Spleen (tissue), 11 donors: ENCODE measurements at regions not wholly inside any gene's neighbourhood (a gene's known extent, or its start where the extent isn't known, plus 50 kb on each side); places are given as distances from the start of the nearest gene placed in this dataset.

Source experiments
- DNase-seq: peaks from one replicate; pipeline ENCODE4 v3.0.0-alpha.2; 2020
- H3K27ac ChIP-seq, 8 donors: fragments of 200-600 bp; sonication (generic) in 7 of 8; 1 replicate in 4 of 8; 2 replicates in 4 of 8; pipeline versions ENCODE4 v1.5.0 to v1.8.0; 2016 to 2021; ENCODE audit warnings: inconsistent platforms in 4 of 8, mild to moderate bottlenecking in 4 of 8, moderate library complexity in 1 of 8
- H3K27me3 ChIP-seq, 7 donors: fragments of 200-600 bp; sonication (generic) in 6 of 7; replicated peaks in 1 of 7; 1 replicate in 4 of 7; 2 replicates in 3 of 7; pipeline versions ENCODE4 v1.5.0 to v1.8.0; 2016 to 2021; ENCODE audit warnings: inconsistent platforms in 3 of 7, mild to moderate bottlenecking in 1 of 7
- H3K36me3 ChIP-seq, 6 donors: fragments of 200-600 bp; sonication (generic) in 5 of 6; 1 replicate in 4 of 6; 2 replicates in 2 of 6; pipeline versions ENCODE4 v1.5.0 to v1.8.0; 2016 to 2021; ENCODE audit warnings: inconsistent platforms in 2 of 6
- H3K4me1 ChIP-seq, 6 donors: fragments of 200-600 bp; sonication (generic) in 5 of 6; 1 replicate in 3 of 6; 2 replicates in 3 of 6; pipeline versions ENCODE4 v1.5.0 to v1.8.0; 2016 to 2021; ENCODE audit warnings: inconsistent platforms in 3 of 6
- H3K4me3 ChIP-seq, 8 donors: fragments of 200-600 bp; sonication (generic) in 7 of 8; 1 replicate in 4 of 8; 2 replicates in 4 of 8; pipeline versions ENCODE4 v1.5.0 to v1.8.0; 2016 to 2021; ENCODE audit warnings: inconsistent platforms in 4 of 8, mild to moderate bottlenecking in 4 of 8, moderate library complexity in 2 of 8
- H3K9me3 ChIP-seq, 8 donors: fragments of 200-600 bp; sonication (generic) in 7 of 8; 1 replicate in 4 of 8; 2 replicates in 4 of 8; pipeline versions ENCODE4 v1.5.0 to v1.8.0; 2016 to 2021; ENCODE audit warnings: inconsistent platforms in 4 of 8
- CTCF ChIP-seq, 11 experiments: fragments of 200-600 bp in 7 of 11; fragments of 450-650 bp in 4 of 11; sonication (generic) in 4 of 11; IDR thresholded peaks in 8 of 11; conservative IDR thresholded peaks in 3 of 11; 1 replicate in 7 of 11; 2 replicates in 4 of 11; pipeline versions ENCODE4 v1.4.0 to v1.8.0; 2016 to 2021; ENCODE audit warnings: antibody characterized with exemption in 11 of 11, inconsistent platforms in 4 of 11, mild to moderate bottlenecking in 1 of 11
- POLR2A ChIP-seq, 3 donors: fragments of 450-650 bp; IDR thresholded peaks; one replicate each; pipeline ENCODE4 v1.5.1; 2017; ENCODE audit warnings: antibody characterized with exemption in 3 of 3, mild to moderate bottlenecking in 1 of 3
- POLR2AphosphoS5 ChIP-seq, 3 donors: sonication (generic); formaldehyde crosslinking; IDR thresholded peaks; one replicate each; pipeline ENCODE4 v1.5.1; 2017; ENCODE audit warnings: antibody characterized with exemption in 3 of 3
- WGBS, 5 donors: extraction: QIAGEN DNeasy Blood & Tissue Kit in 3 of 5; methylation state at CpG; one replicate each; pipeline versions ENCODE4 v1.1.5 to v1.1.7; 2013 to 2018; 5-methylcytosine and 5-hydroxymethylcytosine counted together
- intact Hi-C: fragments of 100-400 bp; cut with DNase I; formaldehyde crosslinking; loops from one replicate; pipeline ENCODE4 v1.15.0; 2023; ENCODE audit warnings: low total_unique reads
- donor health status: healthy with polysubstance abuse.
- donor health status: DM: no; HTN: no; CAD: no; lungs with moderate emphysema.
- donor health status: DM: no; HTN: no; CAD: no.
- donor health status: Bipolar disorder and iron deficiency.
- donor health status: healthy.
- donor health status: DM: no; HTN: no; CAD: no.
- donor health status: DM: yes; HTN: yes; CAD: no.

GRCh38 chr2:236747925-236748324 is 178.3 kb downstream of the ACKR3 start:
- Histone ChIP-seq H3K36me3 (no peaks in the 10 kb centered on the region), H3K27me3 (no peaks in the 10 kb centered on the region), H3K9me3 (no peaks in the 10 kb centered on the region), H3K4me1 (peaks cover 0 to 23% (median 10%) of the 10 kb centered on the region in 6 donors), H3K27ac (peak overlapping the region in 3 of 8 donors; percentile 17 to 76 (median 62)), H3K4me3 (no peak overlapping the region)
- intact Hi-C loops: no loop called here
- no peak for DNase-seq
- WGBS, 5 donors: 85 to 96% (median 94%) methylated on average over 5 of the region's 5 CpGs
- TF ChIP-seq POLR2AphosphoS5 (IDR thresholded peaks at IDR 0.05): no peak
- TF ChIP-seq CTCF (IDR thresholded peaks at IDR 0.05 in 8 of 11, conservative IDR thresholded peaks at IDR 0.05 in 3 of 11): no peak
- no peak for TF ChIP-seq POLR2A (IDR thresholded peaks at IDR 0.05)

GRCh38 chr2:236748385-236748784 is 178.8 kb downstream of the ACKR3 start:
- intact Hi-C loops: no loop called here
- H3K27ac ChIP-seq: peak overlapping the region in 5 of 8 donors; percentile 17 to 76 (median 46)
- H3K9me3 ChIP-seq: no peaks in the 10 kb centered on the region
- H3K27me3 ChIP-seq: no peaks in the 10 kb centered on the region
- H3K4me3 ChIP-seq: no peak overlapping the region
- no peak for DNase-seq
- TF ChIP-seq CTCF (IDR thresholded peaks at IDR 0.05 in 8 of 11, conservative IDR thresholded peaks at IDR 0.05 in 3 of 11) (no peak), POLR2AphosphoS5 (IDR thresholded peaks at IDR 0.05) (no peak), POLR2A (IDR thresholded peaks at IDR 0.05) (no peak)
- WGBS, 5 donors: 34 to 64% (median 41%) methylated on average over 8 to 9 of the region's 9 CpGs
- peaks cover 0 to 23% (median 11%) of the 10 kb centered on the region in 6 donors for H3K4me1 ChIP-seq
- no peaks in the 10 kb centered on the region for H3K36me3 ChIP-seq

GRCh38 chr2:236748801-236749200 is 179.2 kb downstream of the ACKR3 start:
- intact Hi-C loops: no loop called here
- no peak for DNase-seq
- WGBS, 5 donors: 48 to 79% (median 71%) methylated on average over 6 to 7 of the region's 7 CpGs
- TF ChIP-seq POLR2AphosphoS5 (IDR thresholded peaks at IDR 0.05) (no peak), CTCF (IDR thresholded peaks at IDR 0.05 in 8 of 11, conservative IDR thresholded peaks at IDR 0.05 in 3 of 11) (no peak), POLR2A (IDR thresholded peaks at IDR 0.05) (no peak)
- H3K27ac ChIP-seq: peak overlapping the region in 5 of 8 donors; percentile 17 to 76 (median 46)
- peaks cover 0 to 23% (median 13%) of the 10 kb centered on the region in 6 donors for H3K4me1 ChIP-seq
- H3K27me3 ChIP-seq: no peaks in the 10 kb centered on the region
- no peak overlapping the region for H3K4me3 ChIP-seq
- no peaks in the 10 kb centered on the region for H3K9me3 ChIP-seq
- H3K36me3 ChIP-seq: no peaks in the 10 kb centered on the region

- 53 to 65% (median 59%) methylated on average over 4 of the region's 4 CpGs for WGBS, 5 donors
- peak overlapping the region in 1 of 8 donors; percentile 76 for H3K27ac ChIP-seq
- intact Hi-C loops: no loop called here
- H3K9me3 ChIP-seq: no peaks in the 10 kb centered on the region
- no peaks in the 10 kb centered on the region for H3K27me3 ChIP-seq
- TF ChIP-seq CTCF (IDR thresholded peaks at IDR 0.05 in 8 of 11, conservative IDR thresholded peaks at IDR 0.05 in 3 of 11) (no peak), POLR2AphosphoS5 (IDR thresholded peaks at IDR 0.05) (no peak), POLR2A (IDR thresholded peaks at IDR 0.05) (no peak)
- no peak overlapping the region for H3K4me3 ChIP-seq
- peaks cover 0 to 23% (median 13%) of the 10 kb centered on the region in 6 donors for H3K4me1 ChIP-seq
- no peaks in the 10 kb centered on the region for H3K36me3 ChIP-seq
- no peak for DNase-seq
These were observed 179.7 kb downstream of the ACKR3 start for GRCh38 chr2:236749346-236749745.
